ENCODE measurements at regions not wholly inside any gene's neighbourhood (a gene's known extent, or its start where the extent isn't known, plus 50 kb on each side); places are given as distances from the start of the nearest gene placed in this dataset.

GRCh38 chr13:40466272-40466671 lies 200.2 kb downstream of the FOXO1 start:
- H3K27ac ChIP-seq: no peak overlapping the region
- TF ChIP-seq, protein P1, sequence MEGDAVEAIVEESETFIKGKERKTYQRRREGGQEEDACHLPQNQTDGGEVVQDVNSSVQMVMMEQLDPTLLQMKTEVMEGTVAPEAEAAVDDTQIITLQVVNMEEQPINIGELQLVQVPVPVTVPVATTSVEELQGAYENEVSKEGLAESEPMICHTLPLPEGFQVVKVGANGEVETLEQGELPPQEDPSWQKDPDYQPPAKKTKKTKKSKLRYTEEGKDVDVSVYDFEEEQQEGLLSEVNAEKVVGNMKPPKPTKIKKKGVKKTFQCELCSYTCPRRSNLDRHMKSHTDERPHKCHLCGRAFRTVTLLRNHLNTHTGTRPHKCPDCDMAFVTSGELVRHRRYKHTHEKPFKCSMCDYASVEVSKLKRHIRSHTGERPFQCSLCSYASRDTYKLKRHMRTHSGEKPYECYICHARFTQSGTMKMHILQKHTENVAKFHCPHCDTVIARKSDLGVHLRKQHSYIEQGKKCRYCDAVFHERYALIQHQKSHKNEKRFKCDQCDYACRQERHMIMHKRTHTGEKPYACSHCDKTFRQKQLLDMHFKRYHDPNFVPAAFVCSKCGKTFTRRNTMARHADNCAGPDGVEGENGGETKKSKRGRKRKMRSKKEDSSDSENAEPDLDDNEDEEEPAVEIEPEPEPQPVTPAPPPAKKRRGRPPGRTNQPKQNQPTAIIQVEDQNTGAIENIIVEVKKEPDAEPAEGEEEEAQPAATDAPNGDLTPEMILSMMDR (conservative IDR thresholded peaks at IDR 0.05): no peak

DNA sequence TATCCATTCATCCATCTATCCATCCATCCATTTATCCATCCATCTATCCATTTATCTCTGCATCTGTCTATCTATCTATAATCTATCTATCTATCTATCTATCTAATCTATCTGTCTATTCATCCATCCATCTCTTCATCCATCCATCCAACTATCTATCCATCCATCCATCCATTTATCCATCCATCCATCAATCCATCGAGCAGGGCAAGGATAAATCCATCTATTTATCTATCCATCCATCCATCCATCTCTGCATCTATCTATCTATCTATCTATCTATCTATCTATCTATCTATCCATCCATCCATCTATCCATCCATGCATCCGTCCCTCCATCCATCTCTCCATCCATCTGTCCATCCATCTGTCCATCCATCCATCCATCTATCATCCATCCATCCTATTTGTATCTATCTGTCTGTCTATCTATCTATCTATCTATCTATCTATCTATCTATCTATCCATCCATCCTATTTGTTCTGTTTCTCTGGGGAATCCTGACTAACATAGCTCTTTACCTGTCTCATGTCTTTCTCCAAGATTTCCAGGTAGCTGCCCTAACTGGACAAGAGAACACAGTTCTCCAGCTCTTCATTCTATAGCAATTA lies 198.1 kb downstream of the FOXO1 start:
- TF ChIP-seq ZFX (IDR thresholded peaks at IDR 0.05): no peak
- TF ChIP-seq, protein P1 (conservative IDR thresholded peaks at IDR 0.05): no peak
- H3K27ac ChIP-seq: no peak overlapping the region

- TF ChIP-seq, protein P1 (conservative IDR thresholded peaks at IDR 0.05): no peak
- no peak for TF ChIP-seq ZFX (IDR thresholded peaks at IDR 0.05)
- no peak overlapping the region for H3K27ac ChIP-seq
Observed at GRCh38 chr13:40469581-40470310, 196.7 kb downstream of the FOXO1 start.

DNA sequence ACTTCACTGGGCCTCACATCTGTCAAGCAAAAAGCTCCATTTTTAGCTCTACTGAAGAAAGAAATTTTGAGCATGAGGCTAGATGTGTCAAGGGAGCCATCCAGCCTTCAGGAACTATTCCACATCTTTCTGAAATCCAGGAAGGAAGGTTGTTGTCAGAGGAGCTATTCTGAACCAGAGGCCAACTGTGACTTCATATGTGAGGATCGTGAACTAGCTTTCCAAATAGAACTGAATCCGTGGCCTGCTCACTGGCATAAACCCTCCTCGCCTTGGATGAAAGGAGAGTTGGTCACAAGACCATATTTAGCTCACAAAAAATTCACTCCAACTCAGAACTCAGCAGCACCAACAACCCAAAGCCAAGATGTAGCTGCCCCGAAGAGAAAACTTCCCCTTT lies 195.8 kb downstream of the FOXO1 start:
- H3K27ac ChIP-seq: no peak overlapping the region
- TF ChIP-seq, protein P1 (conservative IDR thresholded peaks at IDR 0.05): no peak
- no peak for TF ChIP-seq ZFX (IDR thresholded peaks at IDR 0.05)

DNA sequence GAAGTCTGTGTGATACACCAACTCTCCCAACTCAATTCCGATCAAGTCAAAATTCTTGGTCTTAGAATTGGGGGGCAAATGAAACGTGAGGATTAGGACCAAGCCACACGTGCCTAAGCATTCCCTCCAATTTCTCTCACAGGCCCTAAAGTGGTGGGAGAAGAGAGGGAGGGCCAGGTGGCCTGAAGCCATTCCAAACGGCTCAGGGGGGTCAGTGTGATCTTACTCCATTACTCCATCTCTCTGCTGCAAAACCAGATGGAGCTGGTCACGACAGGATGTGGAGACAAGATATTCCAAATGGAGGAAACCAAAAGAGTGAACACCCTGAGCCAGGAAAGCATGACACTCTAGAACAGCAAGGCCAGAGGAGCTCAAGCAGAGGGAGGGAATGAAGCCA lies 195.4 kb downstream of the FOXO1 start:
- H3K27ac ChIP-seq: no peak overlapping the region
- no peak for TF ChIP-seq ZFX (IDR thresholded peaks at IDR 0.05)
- TF ChIP-seq, protein P1 (conservative IDR thresholded peaks at IDR 0.05): no peak

DNA sequence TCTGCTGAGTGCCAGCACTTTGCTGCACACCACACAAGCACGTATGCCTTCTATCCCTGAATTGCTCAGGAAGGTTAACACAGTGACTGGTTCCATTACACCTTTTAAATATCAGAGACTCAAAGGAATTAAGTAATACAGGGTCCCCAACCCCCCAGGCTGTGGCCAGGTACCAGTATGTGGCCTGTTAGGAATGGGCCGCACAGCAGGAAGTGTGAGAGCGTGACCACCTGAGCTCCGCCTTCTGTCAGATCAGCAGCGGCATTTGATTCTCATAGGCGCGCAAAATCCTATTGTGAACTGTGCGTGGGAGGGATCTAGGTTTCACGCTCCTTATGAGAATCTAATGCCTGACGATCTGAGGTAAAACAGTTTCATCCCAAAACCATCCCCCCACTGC lies 194.5 kb downstream of the FOXO1 start:
- no peak for TF ChIP-seq ZFX (IDR thresholded peaks at IDR 0.05)
- TF ChIP-seq, protein P1 (conservative IDR thresholded peaks at IDR 0.05): no peak
- H3K27ac ChIP-seq: no peak overlapping the region

GRCh38 chr13:40472427-40473220 lies 193.8 kb downstream of the FOXO1 start:
- H3K27ac ChIP-seq: no peak overlapping the region
- TF ChIP-seq, protein P1 (conservative IDR thresholded peaks at IDR 0.05): no peak
- TF ChIP-seq ZFX (IDR thresholded peaks at IDR 0.05): no peak

All from C4-2B (cell line).